Activated CD8-positive, alpha-beta memory T cell treated with anti-CD3 and anti-CD28 coated beads for 4 hours (primary cell): ENCODE measurements at regions not wholly inside any gene's neighbourhood (a gene's known extent, or its start where the extent isn't known, plus 50 kb on each side); places are given as distances from the start of the nearest gene placed in this dataset.

Source experiments
- DNase-seq, 2 donors: peaks; one replicate each; pipeline ENCODE4 v3.0.0-alpha.2; 2020; ENCODE audit warnings: low read depth in 2 of 2

- DNase-seq: no peak
These were observed 389.2 kb downstream of the PLPP3 start for GRCh38 chr1:56189946-56190805.

GRCh38 chr1:56189454-56189853 lies 389.9 kb downstream of the PLPP3 start:
- DNase-seq: no peak

DNA sequence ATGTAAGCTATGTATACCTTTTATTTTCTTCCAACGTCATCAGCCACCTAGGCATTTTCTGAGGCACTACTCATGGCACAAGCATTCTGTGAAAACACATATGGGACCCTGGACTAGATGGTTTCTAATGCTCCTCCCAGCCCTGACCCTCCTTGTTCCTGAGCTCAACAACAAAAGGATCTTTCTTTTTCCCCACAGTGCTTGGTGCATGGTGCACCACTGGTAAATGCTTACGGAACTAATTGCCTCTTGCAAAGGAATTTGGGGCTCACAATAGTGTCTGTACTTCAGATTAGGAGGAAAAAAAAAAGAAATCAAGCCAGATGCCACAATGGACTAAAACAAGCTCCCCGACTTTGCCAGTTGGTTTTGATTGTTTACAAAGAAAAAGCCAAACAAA lies 390.5 kb downstream of the PLPP3 start:
- DNase-seq: no peak

- no peak for DNase-seq
These were observed 391.1 kb downstream of the PLPP3 start for GRCh38 chr1:56188221-56188620.

GRCh38 chr1:56187405-56187804 lies 392.0 kb downstream of the PLPP3 start:
- no peak for DNase-seq

GRCh38 chr1:56185493-56185892 lies 393.9 kb downstream of the PLPP3 start:
- no peak for DNase-seq

GRCh38 chr1:56183151-56183550 lies 396.2 kb downstream of the PLPP3 start:
- DNase-seq: no peak

GRCh38 chr1:56180520-56181190 lies 398.7 kb downstream of the PLPP3 start:
- no peak for DNase-seq

DNA sequence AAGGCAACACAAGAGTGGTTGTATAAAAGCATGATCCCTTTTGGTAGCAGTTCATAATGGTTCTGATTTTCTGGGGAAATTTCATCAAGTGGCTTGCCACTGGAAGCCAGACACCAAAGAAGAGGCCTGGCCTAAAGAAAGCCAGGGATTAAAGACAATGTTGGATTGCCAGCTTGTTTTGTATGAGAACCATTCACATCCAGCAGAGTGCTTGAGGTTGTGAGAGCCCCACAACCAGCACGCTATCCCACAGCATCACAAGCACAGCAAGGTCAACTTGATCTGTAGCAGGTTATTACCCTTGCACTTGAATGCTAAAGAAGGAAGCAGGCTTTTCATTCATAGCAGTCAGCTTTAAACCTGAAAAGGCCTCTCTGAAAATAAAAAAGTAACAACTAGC lies 399.8 kb downstream of the PLPP3 start:
- no peak for DNase-seq

GRCh38 chr1:56175211-56175610 lies 404.2 kb downstream of the PLPP3 start:
- DNase-seq: no peak

DNA sequence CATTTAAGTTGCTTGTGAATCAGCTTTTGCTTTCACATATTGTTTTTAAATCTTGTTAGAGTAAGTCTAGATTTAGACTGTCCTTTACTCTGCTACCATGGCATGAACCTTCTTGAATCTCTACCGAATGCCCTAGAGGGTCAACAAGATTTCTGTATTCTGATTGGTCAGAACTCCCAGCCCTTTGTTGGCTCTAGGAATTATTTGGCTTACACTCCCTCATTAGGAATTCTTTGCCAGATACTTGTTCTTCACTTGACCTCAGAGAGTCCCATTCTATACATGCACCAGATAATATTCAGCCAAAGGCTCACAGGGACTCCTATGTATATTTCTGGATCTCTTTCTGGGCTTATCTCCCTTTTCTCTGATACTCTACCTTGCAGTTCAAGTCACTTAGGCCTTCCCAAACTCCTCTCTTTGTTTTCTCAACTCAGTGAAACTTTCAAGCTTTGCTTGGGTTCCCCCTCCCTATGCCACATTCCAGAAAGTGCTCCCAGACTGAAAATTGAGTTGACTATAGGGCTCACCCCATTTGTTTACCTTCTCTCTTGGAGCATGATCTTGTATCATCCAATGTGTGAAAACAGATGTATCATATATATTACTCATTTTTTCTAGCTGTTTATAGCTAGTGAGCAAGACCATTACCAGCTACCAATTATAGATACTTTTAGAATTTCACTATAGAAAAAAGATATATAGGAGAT lies 405.0 kb downstream of the PLPP3 start:
- DNase-seq: no peak

DNA sequence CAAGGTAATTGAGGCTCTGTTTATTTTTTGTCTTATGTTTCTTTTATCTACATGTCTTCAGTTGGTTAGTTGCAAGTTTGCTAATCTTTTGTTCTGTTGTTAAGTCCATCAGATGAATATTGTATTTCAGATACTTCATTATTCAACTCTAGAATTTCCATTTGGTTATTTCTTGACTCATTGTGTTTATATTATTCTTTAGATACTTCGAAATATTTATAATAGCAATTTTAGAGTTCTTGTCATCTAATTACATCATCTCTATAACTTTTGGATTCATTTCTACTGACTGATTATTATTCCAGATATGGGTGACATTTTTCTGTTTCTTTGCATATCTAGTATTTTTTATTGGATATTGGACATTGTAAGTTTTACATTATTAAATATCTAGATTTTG lies 405.6 kb downstream of the PLPP3 start:
- DNase-seq: no peak

- no peak for DNase-seq
These were observed 407.7 kb downstream of the PLPP3 start for GRCh38 chr1:56171670-56172069.

DNA sequence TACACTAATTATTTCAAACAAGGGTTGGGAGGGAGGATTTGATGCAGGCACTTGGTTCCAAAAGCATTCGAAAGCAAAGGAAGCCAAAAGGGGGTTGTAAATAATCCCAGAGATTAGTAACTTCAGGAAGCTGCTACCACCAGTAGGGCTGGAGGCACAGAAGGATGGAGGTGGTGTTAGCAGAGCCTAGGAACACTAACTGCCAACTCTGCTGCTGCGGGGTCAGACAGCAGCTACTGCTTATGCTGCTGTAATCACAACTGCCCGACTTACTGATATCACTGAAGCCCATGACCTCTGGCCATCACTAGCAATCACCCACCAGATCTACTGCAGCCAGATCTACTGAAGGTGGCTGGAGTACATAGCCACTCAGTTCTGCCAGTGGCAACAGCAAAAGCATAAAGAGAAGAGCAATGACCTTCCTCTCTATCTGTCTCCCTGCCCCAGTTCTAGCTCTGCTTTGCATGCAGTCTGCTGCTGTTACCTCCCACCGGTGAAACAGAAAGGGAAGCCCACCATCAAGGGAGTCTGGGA lies 408.5 kb downstream of the PLPP3 start:
- DNase-seq: no peak

GRCh38 chr1:56169856-56170255 lies 409.5 kb downstream of the PLPP3 start:
- no peak for DNase-seq

GRCh38 chr1:56168176-56168575 lies 411.2 kb downstream of the PLPP3 start:
- DNase-seq: no peak

DNA sequence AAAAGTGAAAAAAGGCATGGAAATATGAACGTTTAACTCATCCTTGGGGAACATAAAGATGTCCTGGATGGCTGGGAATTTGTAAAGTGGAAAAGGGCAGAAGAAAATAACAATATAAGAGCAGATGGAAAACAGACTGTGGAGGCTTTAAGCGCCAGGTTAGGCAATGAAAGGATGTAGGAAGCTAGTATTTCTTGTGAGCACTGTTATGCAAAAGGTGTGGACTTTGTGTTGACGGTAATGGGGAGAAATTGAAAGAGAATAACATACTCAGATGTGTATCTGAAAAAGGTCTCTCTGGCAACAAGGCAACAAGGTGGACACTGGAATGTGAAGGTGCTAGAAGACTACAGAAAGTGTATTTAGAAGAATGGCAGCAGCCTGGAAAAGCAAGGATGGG lies 411.8 kb downstream of the PLPP3 start:
- no peak for DNase-seq

- DNase-seq: no peak
These were observed 418.5 kb downstream of the PLPP3 start for GRCh38 chr1:56160773-56161315.

DNA sequence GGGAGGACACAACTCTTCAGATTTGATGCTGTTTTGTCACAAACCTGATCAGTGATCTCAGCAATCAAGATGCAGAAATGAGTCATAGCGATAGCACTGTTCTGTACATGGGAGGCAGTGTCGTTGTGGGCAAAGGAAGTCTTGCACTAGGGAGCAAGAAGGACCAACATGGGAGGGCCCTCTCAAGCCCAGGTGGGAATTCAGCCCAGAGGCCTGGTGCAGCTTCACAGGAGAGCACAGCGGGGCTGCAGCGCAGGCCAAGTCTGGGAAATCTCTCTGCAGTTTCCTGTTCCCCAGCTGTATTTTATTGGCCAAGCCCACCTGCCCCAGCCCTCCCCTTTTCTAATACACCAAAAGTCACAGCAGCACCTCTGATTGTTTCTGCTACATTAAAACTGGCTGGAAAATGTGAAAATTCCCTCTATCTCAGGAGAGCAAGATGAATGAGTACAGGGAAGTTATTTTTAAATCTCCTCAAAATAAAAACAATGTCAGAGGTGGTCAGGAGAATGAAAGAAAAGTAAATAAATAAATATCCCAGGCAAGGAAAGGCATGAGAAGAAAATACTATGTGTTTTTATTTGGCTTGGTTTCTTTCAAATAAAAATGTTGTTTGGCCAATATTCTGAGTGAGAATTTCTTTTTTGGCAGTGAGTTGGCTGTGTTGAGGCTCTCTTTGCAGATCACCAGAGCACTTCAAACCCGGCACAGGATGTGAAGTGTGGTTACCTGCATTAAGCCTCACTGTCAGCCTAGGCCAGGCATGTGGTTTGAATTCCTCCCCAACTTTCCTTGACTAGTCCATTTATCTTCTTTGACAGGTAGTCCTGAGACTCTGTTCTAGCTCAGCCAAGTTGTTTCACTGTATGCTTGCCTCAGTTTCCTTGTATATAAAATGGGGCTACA lies 422.1 kb downstream of the PLPP3 start:
- no peak for DNase-seq

DNA sequence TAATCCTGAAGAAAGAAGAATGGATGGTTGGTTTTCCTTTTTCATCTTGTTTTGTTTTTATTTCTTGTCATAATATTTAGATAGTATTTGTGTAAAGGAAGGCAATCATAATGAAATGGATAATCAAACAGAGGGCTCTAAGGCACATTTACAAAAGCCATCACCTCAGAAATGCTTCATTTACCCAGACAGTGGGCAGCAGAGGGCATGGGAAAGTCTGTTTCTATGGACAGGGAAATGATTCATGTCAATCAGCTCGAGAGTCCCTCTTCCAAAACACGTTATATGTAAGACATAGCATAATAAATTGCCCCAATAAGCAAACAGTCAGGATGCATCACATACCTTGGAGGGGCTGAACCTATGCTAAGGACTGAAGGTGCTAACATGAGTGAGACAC lies 426.1 kb downstream of the PLPP3 start:
- DNase-seq: no peak

DNA sequence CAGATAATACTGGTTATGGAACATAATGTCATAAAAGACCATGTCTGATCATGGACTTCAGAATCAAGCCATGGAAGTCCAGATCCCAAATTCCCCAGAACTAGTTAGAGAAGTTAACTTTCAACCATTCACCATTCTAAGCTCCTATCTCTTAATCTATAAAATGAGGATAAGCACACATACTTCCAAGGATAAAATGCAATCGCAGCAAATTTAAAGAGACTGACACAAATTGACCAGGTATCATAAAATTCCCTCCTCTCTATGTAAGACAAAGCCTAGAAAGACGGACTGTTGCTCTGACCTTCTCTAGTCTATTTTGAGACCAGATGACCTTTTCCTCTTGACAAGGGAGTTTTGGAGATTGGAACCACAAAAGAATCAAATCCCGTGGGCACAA lies 426.7 kb downstream of the PLPP3 start:
- no peak for DNase-seq
